GM06990 (cell line): ENCODE measurements at regions not wholly inside any gene's neighbourhood (a gene's known extent, or its start where the extent isn't known, plus 50 kb on each side); places are given as distances from the start of the nearest gene placed in this dataset.

ENCODE experiments used
- DNase-seq: peaks from one replicate; pipeline ENCODE4 v3.0.0-alpha.2; 2011; ENCODE audit not compliant: insufficient read length; ENCODE audit errors: extremely low read depth
- H3K27me3 ChIP-seq: replicated peaks from 2 replicates; pipeline ENCODE4 v1.6.0; 2011; ENCODE audit warnings: low read length; ENCODE audit not compliant: control insufficient read depth, insufficient read depth
- H3K36me3 ChIP-seq: 2 replicates; pipeline ENCODE4 v1.5.1; 2011; ENCODE audit warnings: low read length; ENCODE audit not compliant: control insufficient read depth, insufficient read depth
- H3K4me3 ChIP-seq: replicated peaks from 2 replicates; pipeline ENCODE4 v1.5.1; 2011; ENCODE audit warnings: low read depth, mild to moderate bottlenecking, control low read depth, low read length
- TF ChIP-seq, protein P1 (sequence below): IDR thresholded peaks from 2 replicates; pipeline ENCODE4 v1.5.1; 2011; ENCODE audit warnings: low read length, control low read depth, mild to moderate bottlenecking, inconsistent platforms; ENCODE audit not compliant: insufficient read depth, poor library complexity, severe bottlenecking

DNA sequence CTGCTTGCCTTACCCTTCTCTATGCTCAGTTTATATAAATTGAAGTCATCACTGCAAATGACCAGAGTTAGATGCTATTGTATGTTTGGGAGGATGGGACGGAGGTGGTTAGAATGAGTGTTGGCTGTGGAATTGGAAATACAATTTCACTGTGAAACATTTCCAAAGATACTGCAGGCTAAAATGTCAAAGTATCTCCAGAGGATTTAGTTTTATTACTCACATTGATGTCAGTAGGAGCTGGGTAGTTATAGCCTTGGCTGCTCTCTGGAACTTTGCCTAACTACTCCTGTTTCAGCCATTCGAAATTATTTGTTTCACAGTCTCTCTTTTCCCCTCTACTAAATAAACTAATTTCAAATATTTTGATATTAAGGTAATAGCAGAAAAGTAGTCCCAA, 92.6 kb upstream of the PPP3CA start:
- Histone ChIP-seq H3K4me3 (no peak overlapping the region), H3K36me3 (no peaks in the 10 kb centered on the region), H3K27me3 (no peaks in the 10 kb centered on the region; the same call in 1 of the 2 replicates)
- no peak for DNase-seq
- TF ChIP-seq, protein P1, sequence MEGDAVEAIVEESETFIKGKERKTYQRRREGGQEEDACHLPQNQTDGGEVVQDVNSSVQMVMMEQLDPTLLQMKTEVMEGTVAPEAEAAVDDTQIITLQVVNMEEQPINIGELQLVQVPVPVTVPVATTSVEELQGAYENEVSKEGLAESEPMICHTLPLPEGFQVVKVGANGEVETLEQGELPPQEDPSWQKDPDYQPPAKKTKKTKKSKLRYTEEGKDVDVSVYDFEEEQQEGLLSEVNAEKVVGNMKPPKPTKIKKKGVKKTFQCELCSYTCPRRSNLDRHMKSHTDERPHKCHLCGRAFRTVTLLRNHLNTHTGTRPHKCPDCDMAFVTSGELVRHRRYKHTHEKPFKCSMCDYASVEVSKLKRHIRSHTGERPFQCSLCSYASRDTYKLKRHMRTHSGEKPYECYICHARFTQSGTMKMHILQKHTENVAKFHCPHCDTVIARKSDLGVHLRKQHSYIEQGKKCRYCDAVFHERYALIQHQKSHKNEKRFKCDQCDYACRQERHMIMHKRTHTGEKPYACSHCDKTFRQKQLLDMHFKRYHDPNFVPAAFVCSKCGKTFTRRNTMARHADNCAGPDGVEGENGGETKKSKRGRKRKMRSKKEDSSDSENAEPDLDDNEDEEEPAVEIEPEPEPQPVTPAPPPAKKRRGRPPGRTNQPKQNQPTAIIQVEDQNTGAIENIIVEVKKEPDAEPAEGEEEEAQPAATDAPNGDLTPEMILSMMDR, result no peak

DNA sequence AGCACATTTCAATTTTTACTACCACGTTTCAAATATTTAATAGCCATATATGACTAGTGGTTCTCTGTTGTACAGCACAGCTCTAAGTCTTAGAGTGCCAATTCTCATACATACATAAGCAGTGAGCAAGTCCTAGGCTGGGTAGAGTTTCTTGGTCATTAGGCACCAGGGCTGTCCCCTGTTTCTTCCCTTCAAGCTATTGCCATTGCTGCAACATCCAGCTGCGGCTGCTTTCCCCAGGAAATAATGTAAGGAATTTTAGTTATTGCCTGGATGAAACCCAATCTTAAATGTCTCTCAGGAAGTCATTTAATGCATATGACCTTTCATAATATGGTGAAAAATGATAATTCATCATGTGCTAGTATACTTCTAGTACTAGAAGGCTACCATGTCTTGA, 74.1 kb upstream of the PPP3CA start:
- Histone ChIP-seq H3K36me3 (no peaks in the 10 kb centered on the region), H3K27me3 (no peaks in the 10 kb centered on the region), H3K4me3 (no peak overlapping the region)

DNA sequence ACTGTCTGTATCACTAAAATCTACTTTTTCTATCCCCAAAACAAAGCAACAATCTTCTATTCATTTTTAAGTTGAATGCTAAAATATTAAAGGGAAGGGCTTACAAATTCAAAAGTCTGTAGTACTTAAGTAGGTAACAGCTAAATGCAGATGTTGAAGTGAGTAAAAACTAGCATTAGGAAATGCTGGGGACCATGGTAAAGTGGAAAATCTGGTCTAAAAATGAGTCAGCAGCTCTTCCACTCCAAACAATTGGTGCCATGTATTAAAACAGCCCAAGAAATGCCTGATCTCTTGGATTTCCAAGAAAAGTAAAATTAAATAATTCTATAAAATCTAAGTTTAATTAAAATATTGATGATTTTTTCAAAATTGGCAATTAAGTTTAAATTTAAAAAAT, 73.3 kb upstream of the PPP3CA start:
- no peak for DNase-seq
- H3K27me3 ChIP-seq, result no peaks in the 10 kb centered on the region
- TF ChIP-seq, protein P1, result no peak
- no peaks in the 10 kb centered on the region for H3K36me3 ChIP-seq
- no peak overlapping the region for H3K4me3 ChIP-seq

More for the DNA sequence above, 74.1 kb upstream of the PPP3CA start:
- no peak for DNase-seq
- TF ChIP-seq, protein P1, result no peak

DNA sequence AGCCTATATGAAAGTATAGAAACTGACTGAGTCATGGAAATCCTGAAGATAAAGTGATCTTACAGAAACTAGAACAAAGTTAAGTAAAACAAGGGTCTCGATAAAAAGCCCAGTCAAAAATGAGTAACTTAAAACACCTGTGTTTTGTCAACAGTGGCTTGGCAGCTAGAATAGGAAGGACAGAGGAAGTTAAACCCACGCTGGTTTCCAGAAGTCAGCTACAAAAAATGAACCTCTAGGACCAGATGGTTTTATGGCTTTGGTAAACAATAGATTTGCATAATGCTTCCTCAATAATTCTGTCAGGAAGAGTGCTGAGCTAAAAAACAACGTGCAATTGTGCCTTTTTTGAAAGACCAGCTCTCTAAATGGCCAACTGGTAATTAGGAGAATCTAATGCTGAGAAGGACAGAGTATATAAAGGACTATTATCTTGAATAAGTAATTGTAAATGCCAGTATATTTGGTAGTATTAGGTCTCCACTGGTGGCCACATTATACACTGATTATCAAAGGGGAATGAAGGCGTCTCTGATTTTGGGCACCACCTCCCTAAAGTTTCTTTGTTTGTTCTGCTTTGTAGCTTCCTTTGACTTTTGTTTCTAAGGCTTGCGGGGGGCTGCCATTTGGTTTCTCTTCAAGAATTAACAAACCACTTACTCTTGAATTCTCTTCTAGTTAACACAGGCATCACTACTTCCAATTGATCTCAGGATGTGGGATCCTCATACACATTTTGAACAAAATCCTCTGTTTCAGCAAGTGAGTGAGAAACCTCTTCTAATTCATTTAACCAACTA, 72.2 kb upstream of the PPP3CA start:
- DNase-seq, result peak; percentile 44

DNA sequence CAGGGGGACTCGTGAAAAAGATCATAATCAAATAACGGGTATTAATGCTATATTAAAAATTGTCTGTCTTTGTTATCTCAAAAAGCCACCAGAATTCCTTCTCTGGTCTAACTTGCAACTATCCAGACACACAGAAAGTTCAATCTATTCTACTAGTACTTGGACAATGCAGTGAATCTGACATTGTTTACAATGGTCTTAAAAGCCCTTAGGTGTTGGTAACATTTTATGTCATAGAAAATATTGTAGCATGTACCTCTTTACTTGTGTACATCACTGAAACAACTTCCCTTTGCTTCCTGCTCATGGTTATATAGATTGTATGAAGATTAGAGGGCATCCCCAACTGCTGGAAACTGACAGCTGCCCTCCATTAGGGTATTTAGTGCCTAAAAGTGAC, 71.1 kb upstream of the PPP3CA start:
- H3K36me3 ChIP-seq, result no peaks in the 10 kb centered on the region
- DNase-seq, result no peak
- H3K4me3 ChIP-seq, result no peak overlapping the region
- H3K27me3 ChIP-seq, result no peaks in the 10 kb centered on the region
- TF ChIP-seq, protein P1, result no peak

More for the DNA sequence above, 72.2 kb upstream of the PPP3CA start:
- TF ChIP-seq, protein P1, result no peak
- no peaks in the 10 kb centered on the region for H3K36me3 ChIP-seq
- H3K4me3 ChIP-seq, result no peak overlapping the region
- H3K27me3 ChIP-seq, result no peaks in the 10 kb centered on the region

DNA sequence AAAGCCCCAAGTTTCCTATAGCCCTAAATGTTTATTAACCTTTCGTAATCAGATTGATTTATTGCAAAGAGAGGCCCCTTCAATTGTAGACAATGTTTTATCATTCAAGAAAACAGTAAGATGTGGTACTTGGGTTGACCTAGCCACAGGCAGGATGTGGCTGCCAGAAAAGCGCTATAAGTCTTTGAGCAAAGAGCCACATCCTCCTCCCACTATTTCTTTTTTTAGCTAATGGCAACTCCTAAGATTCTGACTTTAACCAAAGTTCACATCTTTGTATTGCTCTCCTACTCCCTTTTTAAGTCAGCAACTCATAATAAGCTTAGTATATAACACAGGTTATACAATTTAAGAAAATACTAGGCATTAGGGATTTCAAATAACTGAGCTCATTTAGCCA, 70.7 kb upstream of the PPP3CA start:
- Histone ChIP-seq H3K36me3 (no peaks in the 10 kb centered on the region), H3K27me3 (no peaks in the 10 kb centered on the region), H3K4me3 (no peak overlapping the region)
- TF ChIP-seq, protein P1, result no peak
- peak; percentile 24 for DNase-seq
